ENCODE measurements at regions not wholly inside any gene's neighbourhood (a gene's known extent, or its start where the extent isn't known, plus 50 kb on each side); places are given as distances from the start of the nearest gene placed in this dataset.

DNA sequence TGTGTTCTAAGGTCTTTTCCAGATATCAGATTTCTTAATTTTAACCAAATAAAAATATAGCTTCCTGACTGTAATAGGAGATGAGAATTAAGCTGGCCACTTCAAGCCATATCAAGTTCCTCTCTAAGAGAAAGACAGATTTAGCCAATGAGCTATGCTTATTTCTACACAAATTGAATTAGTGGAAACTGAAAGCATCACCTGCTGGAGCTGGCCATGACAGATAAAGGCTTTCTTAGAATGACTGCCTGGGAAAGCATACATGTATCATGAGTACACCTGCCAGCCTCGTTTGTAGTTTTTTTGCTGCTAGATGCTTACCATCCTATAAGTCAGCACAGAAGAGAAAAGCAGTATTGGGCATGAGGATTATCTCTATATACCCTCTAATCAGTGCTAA is 53.5 kb upstream of the DBX1 start:
- ATAC-seq (no peak), DNase-seq (no peak)
- intact Hi-C loops (cut with DNase I), result no loop called here
- Histone ChIP-seq H3K27me3 (ENCODE audit: insufficient read depth in 3 of 3, low read length in 2 of 3) (peaks cover 0 to 2% (median 0%) of the 10 kb centered on the region in 3 donors), H3K4me3 (no peak overlapping the region), H3K27ac (no peak overlapping the region), H3K36me3 (ENCODE audit: insufficient read depth in 1 of 2, low read depth in 1 of 2) (no peaks in the 10 kb centered on the region), H3K4me1 (no peaks in the 10 kb centered on the region), H3K9me3 (no peaks in the 10 kb centered on the region)
- WGBS, 3 donors, result 13 to 34% (median 13%) methylated on average over 1 of the region's 1 CpG
- TF ChIP-seq, protein P1, sequence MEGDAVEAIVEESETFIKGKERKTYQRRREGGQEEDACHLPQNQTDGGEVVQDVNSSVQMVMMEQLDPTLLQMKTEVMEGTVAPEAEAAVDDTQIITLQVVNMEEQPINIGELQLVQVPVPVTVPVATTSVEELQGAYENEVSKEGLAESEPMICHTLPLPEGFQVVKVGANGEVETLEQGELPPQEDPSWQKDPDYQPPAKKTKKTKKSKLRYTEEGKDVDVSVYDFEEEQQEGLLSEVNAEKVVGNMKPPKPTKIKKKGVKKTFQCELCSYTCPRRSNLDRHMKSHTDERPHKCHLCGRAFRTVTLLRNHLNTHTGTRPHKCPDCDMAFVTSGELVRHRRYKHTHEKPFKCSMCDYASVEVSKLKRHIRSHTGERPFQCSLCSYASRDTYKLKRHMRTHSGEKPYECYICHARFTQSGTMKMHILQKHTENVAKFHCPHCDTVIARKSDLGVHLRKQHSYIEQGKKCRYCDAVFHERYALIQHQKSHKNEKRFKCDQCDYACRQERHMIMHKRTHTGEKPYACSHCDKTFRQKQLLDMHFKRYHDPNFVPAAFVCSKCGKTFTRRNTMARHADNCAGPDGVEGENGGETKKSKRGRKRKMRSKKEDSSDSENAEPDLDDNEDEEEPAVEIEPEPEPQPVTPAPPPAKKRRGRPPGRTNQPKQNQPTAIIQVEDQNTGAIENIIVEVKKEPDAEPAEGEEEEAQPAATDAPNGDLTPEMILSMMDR (IDR thresholded peaks at IDR 0.05), result no peak

DNA sequence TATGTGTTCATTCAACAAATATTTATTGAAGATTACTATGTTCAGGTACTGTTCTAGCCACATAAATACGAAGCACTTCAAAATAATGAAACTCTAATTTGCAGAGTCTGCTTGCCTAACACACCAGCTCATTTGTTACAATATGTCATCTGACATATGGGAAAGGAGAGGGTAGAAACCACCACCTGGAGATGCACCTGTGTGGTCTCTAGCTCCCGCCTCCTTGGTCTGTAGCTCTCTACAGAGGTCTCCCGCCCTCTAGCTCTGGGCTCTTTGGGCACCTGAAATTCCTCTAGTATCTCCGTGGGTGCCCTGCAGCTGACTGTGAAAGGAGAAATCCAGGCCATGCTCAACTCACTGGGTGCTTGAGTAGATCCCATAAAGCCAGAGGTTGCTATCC is 51.4 kb upstream of the DBX1 start:
- TF ChIP-seq, protein P1 (IDR thresholded peaks at IDR 0.05), result no peak

More for the DNA sequence above, 51.4 kb upstream of the DBX1 start:
- 85 to 90% (median 88%) methylated on average over 4 of the region's 4 CpGs for WGBS, 3 donors
- DNase-seq, result no peak
- H3K4me1 ChIP-seq, result no peaks in the 10 kb centered on the region
- ATAC-seq, result no peak
- no peak overlapping the region for H3K4me3 ChIP-seq
- intact Hi-C loops (cut with DNase I), result no loop called here
- no peaks in the 10 kb centered on the region for H3K9me3 ChIP-seq
- no peaks in the 10 kb centered on the region for H3K36me3 ChIP-seq (ENCODE audit: insufficient read depth in 1 of 2, low read depth in 1 of 2)
- peaks cover 0 to 12% (median 2%) of the 10 kb centered on the region in 3 donors for H3K27me3 ChIP-seq (ENCODE audit: insufficient read depth in 3 of 3, low read length in 2 of 3)
- no peak overlapping the region for H3K27ac ChIP-seq
